ENCODE measurements at regions not wholly inside any gene's neighbourhood (a gene's known extent, or its start where the extent isn't known, plus 50 kb on each side); places are given as distances from the start of the nearest gene placed in this dataset.

- Histone ChIP-seq H3K4me3 (ENCODE audit: low read length) (no peak overlapping the region), H3K9me3 (ENCODE audit: low read length) (no peaks in the 10 kb centered on the region), H3K27me3 (ENCODE audit: insufficient read depth, low read length, poor library complexity, severe bottlenecking) (no peaks in the 10 kb centered on the region), H3K27ac (ENCODE audit: low read depth, low read length) (no peak overlapping the region), H3K4me1 (ENCODE audit: insufficient read depth, low read length) (no peaks in the 10 kb centered on the region), H3K36me3 (ENCODE audit: insufficient read depth, low read length) (no peaks in the 10 kb centered on the region)
- no peak for DNase-seq
- Mint-ChIP-seq H3K27me3 (peaks cover 0 to 2% of the 10 kb centered on the region in 2 donors), H3K4me1 (no peaks in the 10 kb centered on the region), H3K4me3 (no peak overlapping the region), H3K9me3 (peaks cover 2 to 14% (median 4%) of the 10 kb centered on the region in 5 donors), H3K36me3 (no peaks in the 10 kb centered on the region), H3K27ac (no peak overlapping the region)
- ChIA-PET CTCF (no interaction called here), POLR2A (no interaction called here)
Observed at GRCh38 chr3:36282766-36283165, 97.5 kb upstream of the STAC start.

GRCh38 chr3:36295296-36295695 lies 85.0 kb upstream of the STAC start:
- Histone ChIP-seq H3K27ac (ENCODE audit: low read depth, low read length) (no peak overlapping the region), H3K27me3 (ENCODE audit: insufficient read depth, low read length, poor library complexity, severe bottlenecking) (no peaks in the 10 kb centered on the region), H3K9me3 (ENCODE audit: low read length) (no peaks in the 10 kb centered on the region), H3K4me1 (ENCODE audit: insufficient read depth, low read length) (no peaks in the 10 kb centered on the region), H3K36me3 (ENCODE audit: insufficient read depth, low read length) (no peaks in the 10 kb centered on the region), H3K4me3 (ENCODE audit: low read length) (no peak overlapping the region)
- H3K27ac Mint-ChIP-seq = no peak overlapping the region
- CTCF ChIA-PET = no interaction called here
- H3K4me1 Mint-ChIP-seq = no peaks in the 10 kb centered on the region
- POLR2A ChIA-PET = no interaction called here
- no peak overlapping the region for H3K4me3 Mint-ChIP-seq
- DNase-seq = no peak
- no peaks in the 10 kb centered on the region for H3K27me3 Mint-ChIP-seq
- no peaks in the 10 kb centered on the region for H3K36me3 Mint-ChIP-seq
- peaks cover 0 to 9% (median 2%) of the 10 kb centered on the region in 5 donors for H3K9me3 Mint-ChIP-seq

GRCh38 chr3:36297195-36297594 lies 83.1 kb upstream of the STAC start:
- ChIA-PET POLR2A (no interaction called here), CTCF (no interaction called here)
- no peaks in the 10 kb centered on the region for H3K27me3 Mint-ChIP-seq
- Histone ChIP-seq H3K27ac (ENCODE audit: low read depth, low read length) (no peak overlapping the region), H3K27me3 (ENCODE audit: insufficient read depth, low read length, poor library complexity, severe bottlenecking) (no peaks in the 10 kb centered on the region), H3K4me1 (ENCODE audit: insufficient read depth, low read length) (no peaks in the 10 kb centered on the region), H3K4me3 (ENCODE audit: low read length) (no peak overlapping the region), H3K9me3 (ENCODE audit: low read length) (no peaks in the 10 kb centered on the region), H3K36me3 (ENCODE audit: insufficient read depth, low read length) (no peaks in the 10 kb centered on the region)
- peaks cover 0 to 9% (median 2%) of the 10 kb centered on the region in 5 donors for H3K9me3 Mint-ChIP-seq
- no peak for DNase-seq
- H3K36me3 Mint-ChIP-seq = no peaks in the 10 kb centered on the region
- no peak overlapping the region for H3K27ac Mint-ChIP-seq
- H3K4me1 Mint-ChIP-seq = no peaks in the 10 kb centered on the region
- H3K4me3 Mint-ChIP-seq = no peak overlapping the region

- POLR2A ChIA-PET = no interaction called here
- no peak overlapping the region for H3K27ac Mint-ChIP-seq
- CTCF ChIA-PET = no interaction called here
- peaks cover 0 to 8% (median 3%) of the 10 kb centered on the region in 5 donors for H3K9me3 Mint-ChIP-seq
- no peak overlapping the region for H3K4me3 Mint-ChIP-seq
- Histone ChIP-seq H3K27me3 (ENCODE audit: insufficient read depth, low read length, poor library complexity, severe bottlenecking) (no peaks in the 10 kb centered on the region), H3K4me1 (ENCODE audit: insufficient read depth, low read length) (no peaks in the 10 kb centered on the region), H3K9me3 (ENCODE audit: low read length) (no peaks in the 10 kb centered on the region), H3K36me3 (ENCODE audit: insufficient read depth, low read length) (no peaks in the 10 kb centered on the region), H3K27ac (ENCODE audit: low read depth, low read length) (no peak overlapping the region), H3K4me3 (ENCODE audit: low read length) (no peak overlapping the region)
- DNase-seq = no peak
- no peaks in the 10 kb centered on the region for H3K27me3 Mint-ChIP-seq
- H3K4me1 Mint-ChIP-seq = no peaks in the 10 kb centered on the region
- no peaks in the 10 kb centered on the region for H3K36me3 Mint-ChIP-seq
Observed at GRCh38 chr3:36298188-36298587, 82.1 kb upstream of the STAC start.

GRCh38 chr3:36302158-36302509 lies 78.2 kb upstream of the STAC start:
- POLR2A ChIA-PET = no interaction called here
- Histone ChIP-seq H3K36me3 (ENCODE audit: insufficient read depth, low read length) (no peaks in the 10 kb centered on the region), H3K4me3 (ENCODE audit: low read length) (no peak overlapping the region), H3K9me3 (ENCODE audit: low read length) (no peaks in the 10 kb centered on the region), H3K27ac (ENCODE audit: low read depth, low read length) (no peak overlapping the region), H3K4me1 (ENCODE audit: insufficient read depth, low read length) (no peaks in the 10 kb centered on the region), H3K27me3 (ENCODE audit: insufficient read depth, low read length, poor library complexity, severe bottlenecking) (no peaks in the 10 kb centered on the region)
- H3K9me3 Mint-ChIP-seq = peaks cover 0 to 9% (median 5%) of the 10 kb centered on the region in 5 donors
- no peak overlapping the region for H3K4me3 Mint-ChIP-seq
- DNase-seq = no peak
- H3K4me1 Mint-ChIP-seq = no peaks in the 10 kb centered on the region
- H3K36me3 Mint-ChIP-seq = no peaks in the 10 kb centered on the region
- no peaks in the 10 kb centered on the region for H3K27me3 Mint-ChIP-seq
- no peak overlapping the region for H3K27ac Mint-ChIP-seq
- CTCF ChIA-PET = no interaction called here

- POLR2A ChIA-PET = no interaction called here
- CTCF ChIA-PET = no interaction called here
Observed at GRCh38 chr3:36302626-36303025, 77.7 kb upstream of the STAC start.

GRCh38 chr3:36303286-36303685 lies 77.0 kb upstream of the STAC start:
- no peak for DNase-seq
- no peak overlapping the region for H3K27ac Mint-ChIP-seq
- no peaks in the 10 kb centered on the region for H3K4me1 Mint-ChIP-seq
- CTCF ChIA-PET = no interaction called here
- H3K36me3 Mint-ChIP-seq = no peaks in the 10 kb centered on the region
- no peaks in the 10 kb centered on the region for H3K27me3 Mint-ChIP-seq
- Histone ChIP-seq H3K36me3 (ENCODE audit: insufficient read depth, low read length) (no peaks in the 10 kb centered on the region), H3K9me3 (ENCODE audit: low read length) (no peaks in the 10 kb centered on the region), H3K27ac (ENCODE audit: low read depth, low read length) (no peak overlapping the region), H3K27me3 (ENCODE audit: insufficient read depth, low read length, poor library complexity, severe bottlenecking) (no peaks in the 10 kb centered on the region), H3K4me1 (ENCODE audit: insufficient read depth, low read length) (no peaks in the 10 kb centered on the region), H3K4me3 (ENCODE audit: low read length) (no peak overlapping the region)
- peaks cover 0 to 9% (median 2%) of the 10 kb centered on the region in 5 donors for H3K9me3 Mint-ChIP-seq
- POLR2A ChIA-PET = no interaction called here
- no peak overlapping the region for H3K4me3 Mint-ChIP-seq

More at GRCh38 chr3:36302626-36303025, 77.7 kb upstream of the STAC start:
- no peak overlapping the region for H3K4me3 ChIP-seq (ENCODE audit: low read length)
- Mint-ChIP-seq H3K9me3 (peaks cover 0 to 9% (median 5%) of the 10 kb centered on the region in 5 donors), H3K36me3 (no peaks in the 10 kb centered on the region), H3K4me3 (no peak overlapping the region), H3K27me3 (no peaks in the 10 kb centered on the region), H3K4me1 (no peaks in the 10 kb centered on the region), H3K27ac (no peak overlapping the region)
- H3K27me3 ChIP-seq (ENCODE audit: insufficient read depth, low read length, poor library complexity, severe bottlenecking) = no peaks in the 10 kb centered on the region
- no peaks in the 10 kb centered on the region for H3K9me3 ChIP-seq (ENCODE audit: low read length)
- DNase-seq = no peak
- H3K27ac ChIP-seq (ENCODE audit: low read depth, low read length) = no peak overlapping the region
- no peaks in the 10 kb centered on the region for H3K4me1 ChIP-seq (ENCODE audit: insufficient read depth, low read length)
- no peaks in the 10 kb centered on the region for H3K36me3 ChIP-seq (ENCODE audit: insufficient read depth, low read length)

GRCh38 chr3:36305929-36306520 lies 74.3 kb upstream of the STAC start:
- H3K4me1 Mint-ChIP-seq = no peaks in the 10 kb centered on the region

GRCh38 chr3:36309092-36309491 lies 71.2 kb upstream of the STAC start:
- Histone ChIP-seq H3K4me1 (ENCODE audit: insufficient read depth, low read length) (no peaks in the 10 kb centered on the region), H3K4me3 (ENCODE audit: low read length) (no peak overlapping the region), H3K27ac (ENCODE audit: low read depth, low read length) (no peak overlapping the region), H3K27me3 (ENCODE audit: insufficient read depth, low read length, poor library complexity, severe bottlenecking) (no peaks in the 10 kb centered on the region), H3K36me3 (ENCODE audit: insufficient read depth, low read length) (no peaks in the 10 kb centered on the region), H3K9me3 (ENCODE audit: low read length) (no peaks in the 10 kb centered on the region)
- ChIA-PET POLR2A (no interaction called here), CTCF (no interaction called here)
- H3K9me3 Mint-ChIP-seq = peaks cover 0 to 2% (median under 1%) of the 10 kb centered on the region in 5 donors
- no peaks in the 10 kb centered on the region for H3K4me1 Mint-ChIP-seq
- H3K36me3 Mint-ChIP-seq = no peaks in the 10 kb centered on the region
- DNase-seq = no peak
- no peak overlapping the region for H3K4me3 Mint-ChIP-seq
- H3K27ac Mint-ChIP-seq = no peak overlapping the region
- no peaks in the 10 kb centered on the region for H3K27me3 Mint-ChIP-seq

More at GRCh38 chr3:36305929-36306520, 74.3 kb upstream of the STAC start:
- Histone ChIP-seq H3K27ac (ENCODE audit: low read depth, low read length) (no peak overlapping the region), H3K27me3 (ENCODE audit: insufficient read depth, low read length, poor library complexity, severe bottlenecking) (no peaks in the 10 kb centered on the region), H3K9me3 (ENCODE audit: low read length) (no peaks in the 10 kb centered on the region), H3K36me3 (ENCODE audit: insufficient read depth, low read length) (no peaks in the 10 kb centered on the region), H3K4me1 (ENCODE audit: insufficient read depth, low read length) (no peaks in the 10 kb centered on the region), H3K4me3 (ENCODE audit: low read length) (no peak overlapping the region)
- Mint-ChIP-seq H3K27me3 (no peaks in the 10 kb centered on the region), H3K9me3 (peaks cover 0 to 9% (median 0%) of the 10 kb centered on the region in 5 donors), H3K4me3 (no peak overlapping the region), H3K27ac (no peak overlapping the region), H3K36me3 (no peaks in the 10 kb centered on the region)
- ChIA-PET POLR2A (no interaction called here), CTCF (no interaction called here)
- DNase-seq = no peak
